Natural killer cell (primary cell): ENCODE measurements at regions not wholly inside any gene's neighbourhood (a gene's known extent, or its start where the extent isn't known, plus 50 kb on each side); places are given as distances from the start of the nearest gene placed in this dataset.
"Not testable (repeated sequence)": the region's sequence is repeated elsewhere in the genome, so short reads cannot be mapped to it uniquely, and the experiment has no call there.

ENCODE experiments used
- ATAC-seq, 3 donors: fragments of 150-1000 bp in 2 of 3; fragments of 200-7000 bp in 1 of 3; cut with Tn5 transposase; 1 replicate in 1 of 3; 2 replicates in 2 of 3; pipeline ENCODE4 v1.10.0; 2021; ENCODE audit warnings: mild to moderate bottlenecking in 2 of 3, moderate library complexity in 2 of 3
- DNase-seq, 2 donors: peaks; one replicate each; pipeline versions ENCODE4 v3.0.0 to v3.0.0-alpha.2; 2013 to 2021; ENCODE audit warnings: mixed read lengths in 1 of 2
- H3K27ac ChIP-seq: one replicate; pipeline ENCODE4 v1.5.1; 2013; ENCODE audit warnings: mild to moderate bottlenecking, low read length
- H3K27me3 ChIP-seq: one replicate; pipeline ENCODE4 v1.6.1; 2013; ENCODE audit warnings: low read length; ENCODE audit not compliant: control insufficient read depth, insufficient read depth
- H3K36me3 ChIP-seq: one replicate; pipeline ENCODE4 v1.6.1; 2013; ENCODE audit warnings: low read length; ENCODE audit not compliant: control insufficient read depth, insufficient read depth
- H3K4me1 ChIP-seq: one replicate; pipeline ENCODE4 v1.6.1; 2013; ENCODE audit warnings: low read length; ENCODE audit not compliant: control insufficient read depth, insufficient read depth
- H3K4me3 ChIP-seq: one replicate; pipeline ENCODE4 v1.5.1; 2013; ENCODE audit warnings: low read length
- H3K9me3 ChIP-seq: one replicate; pipeline ENCODE4 v1.6.1; 2013; ENCODE audit warnings: low read length; ENCODE audit not compliant: control insufficient read depth, insufficient read depth
- H3K27ac Mint-ChIP-seq, 2 donors: one replicate each; pipeline ENCODE4 v1.8.0; 2022; ENCODE audit warnings: mild to moderate bottlenecking in 2 of 2, mixed read lengths in 2 of 2, moderate library complexity in 1 of 2
- H3K27me3 Mint-ChIP-seq, 2 donors: one replicate each; pipeline ENCODE4 v1.8.0; 2022; ENCODE audit warnings: low read depth in 2 of 2, mixed read lengths in 2 of 2
- H3K36me3 Mint-ChIP-seq: one replicate; pipeline ENCODE4 v1.8.0; 2022; ENCODE audit warnings: mixed read lengths
- H3K4me1 Mint-ChIP-seq, 2 donors: one replicate each; pipeline ENCODE4 v1.8.0; 2022; ENCODE audit warnings: mixed read lengths in 2 of 2
- H3K4me3 Mint-ChIP-seq: one replicate; pipeline ENCODE4 v1.8.0; 2022; ENCODE audit warnings: mild to moderate bottlenecking, moderate library complexity, mixed read lengths
- H3K9me3 Mint-ChIP-seq, 2 donors: one replicate each; pipeline ENCODE4 v1.8.0; 2022; ENCODE audit warnings: mixed read lengths in 2 of 2
- WGBS: methylation state at CpG from one replicate; pipeline ENCODE4 v1.1.7; 2013; ENCODE audit warnings: missing lambda C conversion rate; ENCODE audit not compliant: insufficient coverage; 5-methylcytosine and 5-hydroxymethylcytosine counted together
- intact Hi-C: fragments of 100-400 bp; cut with micrococcal nuclease; formaldehyde crosslinking; loops from one replicate; pipeline ENCODE4 v1.14.2; 2022
- TF ChIP-seq, protein P1 (sequence below): fragments of 200-600 bp; IDR thresholded peaks from one replicate; pipeline ENCODE4 v1.8.0; 2022; ENCODE audit warnings: antibody characterized with exemption

DNA sequence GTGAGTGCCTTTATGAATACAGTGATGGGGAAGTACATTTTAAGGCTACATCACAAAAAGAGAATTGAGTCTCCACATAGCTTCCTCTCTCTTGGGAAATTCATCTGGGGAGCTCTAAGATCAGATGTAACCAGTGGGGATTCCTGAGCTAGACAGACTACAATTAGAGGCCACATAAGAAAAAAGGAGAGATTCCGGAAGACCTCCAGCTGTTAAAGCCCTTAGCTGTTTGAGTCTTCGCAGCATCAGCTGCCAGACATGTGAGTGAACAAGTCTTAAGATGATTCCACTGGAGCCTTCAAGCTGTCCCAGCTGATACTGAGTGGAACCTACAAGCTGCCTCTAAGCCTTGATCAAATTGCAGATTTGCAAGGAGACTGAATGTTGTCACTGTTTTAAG, 448.5 kb downstream of the NXPH1 start:
- Histone ChIP-seq H3K27ac (no peak overlapping the region), H3K9me3 (no peaks in the 10 kb centered on the region), H3K4me1 (no peaks in the 10 kb centered on the region), H3K36me3 (no peaks in the 10 kb centered on the region), H3K4me3 (no peak overlapping the region), H3K27me3 (no peaks in the 10 kb centered on the region)
- Mint-ChIP-seq H3K27me3 (no peaks in the 10 kb centered on the region), H3K27ac (no peak overlapping the region), H3K4me1 (no peaks in the 10 kb centered on the region), H3K36me3 (peaks cover 19% of the 10 kb centered on the region), H3K9me3 (peaks cover 9 to 24% of the 10 kb centered on the region in 2 donors), H3K4me3 (no peak overlapping the region)
- ATAC-seq (no peak), DNase-seq (no peak)
- 89% methylated on average over 2 of the region's 2 CpGs for WGBS
- TF ChIP-seq, protein P1, sequence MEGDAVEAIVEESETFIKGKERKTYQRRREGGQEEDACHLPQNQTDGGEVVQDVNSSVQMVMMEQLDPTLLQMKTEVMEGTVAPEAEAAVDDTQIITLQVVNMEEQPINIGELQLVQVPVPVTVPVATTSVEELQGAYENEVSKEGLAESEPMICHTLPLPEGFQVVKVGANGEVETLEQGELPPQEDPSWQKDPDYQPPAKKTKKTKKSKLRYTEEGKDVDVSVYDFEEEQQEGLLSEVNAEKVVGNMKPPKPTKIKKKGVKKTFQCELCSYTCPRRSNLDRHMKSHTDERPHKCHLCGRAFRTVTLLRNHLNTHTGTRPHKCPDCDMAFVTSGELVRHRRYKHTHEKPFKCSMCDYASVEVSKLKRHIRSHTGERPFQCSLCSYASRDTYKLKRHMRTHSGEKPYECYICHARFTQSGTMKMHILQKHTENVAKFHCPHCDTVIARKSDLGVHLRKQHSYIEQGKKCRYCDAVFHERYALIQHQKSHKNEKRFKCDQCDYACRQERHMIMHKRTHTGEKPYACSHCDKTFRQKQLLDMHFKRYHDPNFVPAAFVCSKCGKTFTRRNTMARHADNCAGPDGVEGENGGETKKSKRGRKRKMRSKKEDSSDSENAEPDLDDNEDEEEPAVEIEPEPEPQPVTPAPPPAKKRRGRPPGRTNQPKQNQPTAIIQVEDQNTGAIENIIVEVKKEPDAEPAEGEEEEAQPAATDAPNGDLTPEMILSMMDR, result no peak
- intact Hi-C loops, result no loop called here

DNA sequence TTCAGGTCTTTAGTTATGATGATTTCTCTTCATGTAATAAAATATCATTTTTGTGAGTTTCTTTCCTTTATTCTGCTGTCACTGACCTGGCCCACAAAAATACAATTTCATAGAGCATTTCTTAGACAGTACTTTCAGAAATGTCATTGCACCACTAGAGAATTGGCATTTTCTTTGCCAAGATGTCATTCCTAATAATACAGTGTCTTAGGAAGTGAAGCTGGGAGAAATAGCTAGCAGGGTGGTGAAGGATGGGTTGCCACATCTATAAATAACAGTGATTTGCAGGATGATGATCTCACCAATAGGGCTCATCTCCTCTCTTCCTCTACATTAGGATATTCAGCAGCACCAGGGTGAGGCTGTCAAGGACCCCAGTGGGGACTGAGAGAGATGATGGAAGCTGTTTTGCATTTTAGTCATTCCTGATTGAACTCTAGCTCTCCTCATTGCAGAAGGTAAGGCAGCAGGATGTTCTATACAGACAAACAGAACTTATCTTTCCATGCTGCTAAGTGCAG, 452.1 kb downstream of the NXPH1 start:
- Mint-ChIP-seq H3K9me3 (peaks cover 8 to 22% of the 10 kb centered on the region in 2 donors), H3K27me3 (no peaks in the 10 kb centered on the region), H3K36me3 (peaks cover 28% of the 10 kb centered on the region), H3K27ac (no peak overlapping the region), H3K4me1 (no peaks in the 10 kb centered on the region), H3K4me3 (no peak overlapping the region)
- Histone ChIP-seq H3K4me1 (no peaks in the 10 kb centered on the region), H3K9me3 (no peaks in the 10 kb centered on the region), H3K36me3 (no peaks in the 10 kb centered on the region), H3K4me3 (no peak overlapping the region), H3K27me3 (no peaks in the 10 kb centered on the region), H3K27ac (no peak overlapping the region)
- ATAC-seq, result no peak
- TF ChIP-seq, protein P1, result no peak
- intact Hi-C loops, result no loop called here
- DNase-seq, result no peak

DNA sequence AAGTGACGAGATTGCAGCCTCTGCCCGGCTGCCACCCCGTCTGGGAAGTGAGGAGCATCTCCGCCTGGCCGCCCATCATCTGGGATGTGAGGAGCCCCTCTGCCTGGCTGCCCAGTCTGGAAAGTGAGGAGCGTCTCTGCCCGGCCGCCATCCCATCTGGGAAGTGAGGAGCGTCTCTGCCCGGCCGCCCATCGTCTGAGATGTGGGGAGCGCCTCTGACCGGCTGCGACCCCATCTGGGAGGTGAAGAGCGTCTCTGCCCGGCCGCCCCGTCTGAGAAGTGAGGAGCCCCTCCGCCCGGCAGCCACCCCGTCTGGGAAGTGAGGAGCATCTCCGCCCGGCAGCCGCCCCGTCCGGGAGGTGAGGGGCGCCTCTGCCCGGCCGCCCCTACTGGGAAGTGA, 456.9 kb downstream of the NXPH1 start:
- ATAC-seq, H3K4me1 ChIP-seq, H3K27ac ChIP-seq, H3K27me3 ChIP-seq, H3K27me3 Mint-ChIP-seq, H3K4me1 Mint-ChIP-seq, intact Hi-C loops, H3K4me3 ChIP-seq, DNase-seq, H3K36me3 ChIP-seq, H3K4me3 Mint-ChIP-seq, H3K9me3 ChIP-seq, H3K27ac Mint-ChIP-seq: not testable (repeated sequence)
- WGBS, result 95% methylated on average over 29 of the region's 30 CpGs
- Mint-ChIP-seq H3K9me3 (peaks cover 11% of the 10 kb centered on the region in 2 donors), H3K36me3 (peaks cover 29% of the 10 kb centered on the region)

DNA sequence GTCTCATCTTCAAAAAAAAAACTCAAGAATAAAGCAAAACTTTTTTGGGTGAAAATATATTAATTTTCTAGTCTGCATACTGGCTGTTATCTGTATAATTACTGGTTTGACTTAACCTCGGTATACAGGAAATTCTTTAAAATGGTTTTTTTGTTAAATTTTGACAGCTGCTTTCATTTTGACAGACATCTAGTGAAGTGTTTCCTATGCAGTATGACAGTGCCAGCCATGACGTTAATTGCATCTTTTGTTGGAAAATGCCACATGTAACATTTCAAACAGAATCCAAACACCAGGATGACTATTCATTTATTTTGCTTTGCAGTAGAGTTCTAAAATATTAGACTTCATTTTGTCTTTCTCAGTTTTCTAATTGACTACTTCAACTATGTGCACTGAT, 460.4 kb downstream of the NXPH1 start:
- no peak overlapping the region for H3K4me3 ChIP-seq
- Mint-ChIP-seq H3K4me1 (no peaks in the 10 kb centered on the region), H3K27me3 (no peaks in the 10 kb centered on the region), H3K9me3 (peaks cover 11 to 16% of the 10 kb centered on the region in 2 donors), H3K4me3 (no peak overlapping the region), H3K36me3 (peaks cover 15% of the 10 kb centered on the region), H3K27ac (no peak overlapping the region)
- H3K36me3 ChIP-seq, result no peaks in the 10 kb centered on the region
- no peak for ATAC-seq
- no peak overlapping the region for H3K27ac ChIP-seq
- 29% methylated on average over 2 of the region's 2 CpGs for WGBS
- intact Hi-C loops, result no loop called here
- TF ChIP-seq, protein P1, result no peak
- H3K9me3 ChIP-seq, result no peaks in the 10 kb centered on the region
- DNase-seq, result no peak
- H3K4me1 ChIP-seq, result no peaks in the 10 kb centered on the region
- H3K27me3 ChIP-seq, result no peaks in the 10 kb centered on the region
